Endometrial microvascular endothelial cells (primary cell): ENCODE measurements at regions not wholly inside any gene's neighbourhood (a gene's known extent, or its start where the extent isn't known, plus 50 kb on each side); places are given as distances from the start of the nearest gene placed in this dataset.
"Not testable (repeated sequence)": the region's sequence is repeated elsewhere in the genome, so short reads cannot be mapped to it uniquely, and the experiment has no call there.

Source experiments
- in situ Hi-C: cut with HindIII; loops from 2 replicates; pipeline ENCODE4 v1.10.0; 2017; ENCODE audit warnings: low sequenced_read_pairs, low pct_unique_long_range_greater_than_20kb; ENCODE audit errors: inconsistent ontology term

- in situ Hi-C loops, result no loop called here
These were observed 2216.6 kb upstream of the WWC1 start for GRCh38 chr5:166074582-166075481.

- in situ Hi-C loops, result no loop called here
These were observed 2208.1 kb upstream of the WWC1 start for GRCh38 chr5:166083183-166083959.

GRCh38 chr5:166086568-166086967 lies 2204.9 kb upstream of the WWC1 start:
- in situ Hi-C loops, result no loop called here

GRCh38 chr5:166088389-166089039 lies 2202.9 kb upstream of the WWC1 start:
- in situ Hi-C loops, result no loop called here

- in situ Hi-C loops, result no loop called here
These were observed 2199.5 kb upstream of the WWC1 start for GRCh38 chr5:166091931-166092330.

- in situ Hi-C loops, result no loop called here
These were observed 2198.1 kb upstream of the WWC1 start for GRCh38 chr5:166093312-166093711.

- in situ Hi-C loops, result no loop called here
These were observed 2188.5 kb upstream of the WWC1 start for GRCh38 chr5:166102947-166103346.

- in situ Hi-C loops, result no loop called here
These were observed 2180.4 kb upstream of the WWC1 start for GRCh38 chr5:166111021-166111420.

GRCh38 chr5:166117072-166118066 lies 2174.1 kb upstream of the WWC1 start:
- in situ Hi-C loops, result no loop called here

- in situ Hi-C loops, result no loop called here
These were observed 2171.9 kb upstream of the WWC1 start for GRCh38 chr5:166119506-166119905.

- in situ Hi-C loops, result no loop called here
These were observed 2167.7 kb upstream of the WWC1 start for GRCh38 chr5:166123717-166124116.

- in situ Hi-C loops, result no loop called here
These were observed 2163.5 kb upstream of the WWC1 start for GRCh38 chr5:166127766-166128570.

- in situ Hi-C loops, result not testable (repeated sequence)
These were observed 2146.3 kb upstream of the WWC1 start for GRCh38 chr5:166145107-166145506.

- in situ Hi-C loops, result no loop called here
These were observed 2127.3 kb upstream of the WWC1 start for GRCh38 chr5:166163996-166164610.

GRCh38 chr5:166165596-166165995 lies 2125.8 kb upstream of the WWC1 start:
- in situ Hi-C loops, result no loop called here

- in situ Hi-C loops, result no loop called here
These were observed 2125.4 kb upstream of the WWC1 start for GRCh38 chr5:166166071-166166470.

GRCh38 chr5:166172597-166172996 lies 2118.8 kb upstream of the WWC1 start:
- in situ Hi-C loops, result no loop called here
